ENCODE measurements at regions not wholly inside any gene's neighbourhood (a gene's known extent, or its start where the extent isn't known, plus 50 kb on each side); places are given as distances from the start of the nearest gene placed in this dataset.
A peak's percentile ranks its signal among the peaks of the same experiment; 100 is the strongest.

DNA sequence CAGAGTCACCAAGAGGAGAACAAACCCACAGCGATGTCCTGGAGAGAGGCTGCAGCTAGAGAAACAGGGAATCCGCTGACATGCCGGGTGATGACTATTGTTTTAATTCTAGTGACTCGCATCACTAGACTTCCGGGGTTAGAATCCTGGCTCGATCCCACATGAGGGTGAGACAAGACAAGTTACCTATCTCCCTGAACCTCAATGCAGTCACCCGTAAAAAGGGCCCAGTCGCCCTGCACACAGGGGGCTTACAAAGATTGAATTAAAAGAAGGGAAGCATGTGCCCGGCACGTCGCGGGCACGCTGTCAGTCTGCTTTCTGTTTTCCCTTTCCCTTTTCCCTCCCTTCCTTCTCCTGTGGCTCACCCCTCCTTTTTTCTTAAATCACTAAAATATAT is 212.9 kb upstream of the FOXF1 start:
- no peak overlapping the region for H3K4me3 ChIP-seq (ENCODE audit: low read length)

DNA sequence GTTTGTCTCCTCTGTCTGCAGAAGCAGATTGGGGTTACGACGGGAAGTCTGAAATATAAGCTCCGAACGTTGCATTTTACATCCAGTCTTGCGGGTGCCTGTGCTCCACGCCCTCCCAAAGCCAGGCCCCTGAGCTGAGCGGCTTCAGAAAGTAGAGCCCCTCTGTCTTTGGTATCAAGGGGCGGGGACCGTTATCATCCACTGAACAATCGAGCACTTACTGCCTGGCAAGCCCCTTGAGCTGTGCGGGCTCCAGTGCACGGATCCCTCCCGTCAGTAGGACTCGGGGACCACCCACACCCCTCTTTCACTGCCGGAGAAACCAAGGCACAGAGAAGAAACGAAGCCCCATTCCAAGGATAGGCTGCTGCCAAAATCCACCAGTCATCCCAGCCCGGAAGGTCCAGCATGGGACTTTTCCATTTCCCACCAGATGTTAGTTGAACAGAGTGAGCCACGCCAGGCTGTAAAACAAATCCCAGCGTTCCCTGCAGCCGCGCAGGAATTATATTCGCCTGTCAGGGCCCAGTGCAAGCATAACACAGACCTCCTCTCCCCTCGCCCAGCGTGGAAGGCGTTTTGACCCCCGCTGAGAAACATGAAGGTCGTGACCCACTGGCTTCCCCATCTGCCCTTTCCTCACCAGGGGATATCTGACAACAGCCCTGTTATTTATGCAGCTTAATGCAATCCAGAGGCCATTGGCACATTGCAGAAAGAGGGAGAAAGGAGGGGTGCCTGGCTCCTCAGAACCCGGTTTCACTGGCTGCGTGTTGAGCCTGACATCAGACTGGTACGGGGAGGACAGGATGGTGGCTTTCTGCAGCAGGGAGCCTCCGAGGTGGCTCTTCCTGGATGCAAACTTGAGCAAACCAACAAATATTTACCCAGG is 212.2 kb upstream of the FOXF1 start:
- H3K4me3 ChIP-seq (ENCODE audit: low read length), result peak overlapping the region; percentile 24
- peak; percentile 33 for DNase-seq (ENCODE audit: low read depth)
- TF ChIP-seq, protein P1, sequence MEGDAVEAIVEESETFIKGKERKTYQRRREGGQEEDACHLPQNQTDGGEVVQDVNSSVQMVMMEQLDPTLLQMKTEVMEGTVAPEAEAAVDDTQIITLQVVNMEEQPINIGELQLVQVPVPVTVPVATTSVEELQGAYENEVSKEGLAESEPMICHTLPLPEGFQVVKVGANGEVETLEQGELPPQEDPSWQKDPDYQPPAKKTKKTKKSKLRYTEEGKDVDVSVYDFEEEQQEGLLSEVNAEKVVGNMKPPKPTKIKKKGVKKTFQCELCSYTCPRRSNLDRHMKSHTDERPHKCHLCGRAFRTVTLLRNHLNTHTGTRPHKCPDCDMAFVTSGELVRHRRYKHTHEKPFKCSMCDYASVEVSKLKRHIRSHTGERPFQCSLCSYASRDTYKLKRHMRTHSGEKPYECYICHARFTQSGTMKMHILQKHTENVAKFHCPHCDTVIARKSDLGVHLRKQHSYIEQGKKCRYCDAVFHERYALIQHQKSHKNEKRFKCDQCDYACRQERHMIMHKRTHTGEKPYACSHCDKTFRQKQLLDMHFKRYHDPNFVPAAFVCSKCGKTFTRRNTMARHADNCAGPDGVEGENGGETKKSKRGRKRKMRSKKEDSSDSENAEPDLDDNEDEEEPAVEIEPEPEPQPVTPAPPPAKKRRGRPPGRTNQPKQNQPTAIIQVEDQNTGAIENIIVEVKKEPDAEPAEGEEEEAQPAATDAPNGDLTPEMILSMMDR (conservative IDR thresholded peaks at IDR 0.05; ENCODE audit: low read length), result no peak

More for the DNA sequence above, 212.9 kb upstream of the FOXF1 start:
- TF ChIP-seq, protein P1 (conservative IDR thresholded peaks at IDR 0.05; ENCODE audit: low read length), result no peak
- DNase-seq (ENCODE audit: low read depth), result peak; percentile 16

DNA sequence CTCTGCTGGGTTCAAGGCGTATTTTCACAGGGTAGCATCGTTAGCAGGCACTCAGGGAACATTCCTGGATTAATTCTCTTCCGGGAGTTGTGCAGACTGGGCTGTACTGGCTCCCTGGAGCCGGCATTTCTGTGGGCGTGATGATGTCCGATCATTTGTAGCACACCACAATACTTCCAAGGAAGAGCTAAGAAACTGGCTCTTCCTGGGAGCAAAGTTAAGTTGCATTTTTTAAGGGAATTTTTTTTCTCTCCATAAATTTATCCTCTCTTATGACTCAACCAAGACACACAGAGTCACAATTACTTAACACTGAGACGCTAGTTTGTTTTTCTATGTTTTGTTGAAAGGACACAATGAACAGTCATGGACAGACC is 211.6 kb upstream of the FOXF1 start:
- TF ChIP-seq, protein P1 (conservative IDR thresholded peaks at IDR 0.05; ENCODE audit: low read length), result no peak
- H3K4me3 ChIP-seq (ENCODE audit: low read length), result peak overlapping the region; percentile 24; the same call in 1 of the 2 replicates
- DNase-seq (ENCODE audit: low read depth), result peak; percentile 55

DNA sequence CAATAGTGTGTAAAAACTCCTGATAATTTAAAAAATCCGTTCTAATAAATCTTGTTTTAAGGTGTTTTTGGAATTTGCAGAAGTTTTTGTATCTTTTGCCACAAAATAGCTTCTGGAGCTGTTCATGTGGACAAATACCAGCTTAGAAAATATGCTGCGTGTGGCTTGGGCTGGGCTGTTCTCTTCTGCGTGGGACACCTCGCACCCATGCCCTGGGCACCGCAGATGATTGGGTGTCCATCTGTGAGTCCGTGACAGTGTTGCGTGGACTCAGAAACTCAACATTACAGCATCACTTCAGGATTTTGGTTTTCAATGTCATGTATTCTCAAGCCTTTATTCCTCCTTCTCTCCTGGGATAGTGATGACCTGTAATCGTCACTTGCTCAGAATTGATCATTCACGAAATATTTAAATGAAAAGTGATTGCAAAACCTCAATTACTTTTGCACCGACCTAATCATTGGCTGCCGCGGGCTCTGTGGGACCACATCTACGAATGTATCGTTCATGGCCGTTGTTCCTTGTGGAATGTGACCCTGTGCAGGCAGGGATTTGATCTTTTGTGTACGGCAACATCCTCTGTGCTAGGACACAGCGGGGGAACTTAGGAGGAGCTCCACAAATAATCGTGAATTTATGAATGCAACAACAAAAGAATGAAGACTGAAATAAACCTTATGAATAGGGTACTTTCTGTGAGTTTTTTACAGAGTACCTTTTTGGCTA is 210.3 kb upstream of the FOXF1 start:
- TF ChIP-seq, protein P1 (conservative IDR thresholded peaks at IDR 0.05; ENCODE audit: low read length), result no peak
- no peak overlapping the region for H3K4me3 ChIP-seq (ENCODE audit: low read length)
- DNase-seq (ENCODE audit: low read depth), result no peak

DNA sequence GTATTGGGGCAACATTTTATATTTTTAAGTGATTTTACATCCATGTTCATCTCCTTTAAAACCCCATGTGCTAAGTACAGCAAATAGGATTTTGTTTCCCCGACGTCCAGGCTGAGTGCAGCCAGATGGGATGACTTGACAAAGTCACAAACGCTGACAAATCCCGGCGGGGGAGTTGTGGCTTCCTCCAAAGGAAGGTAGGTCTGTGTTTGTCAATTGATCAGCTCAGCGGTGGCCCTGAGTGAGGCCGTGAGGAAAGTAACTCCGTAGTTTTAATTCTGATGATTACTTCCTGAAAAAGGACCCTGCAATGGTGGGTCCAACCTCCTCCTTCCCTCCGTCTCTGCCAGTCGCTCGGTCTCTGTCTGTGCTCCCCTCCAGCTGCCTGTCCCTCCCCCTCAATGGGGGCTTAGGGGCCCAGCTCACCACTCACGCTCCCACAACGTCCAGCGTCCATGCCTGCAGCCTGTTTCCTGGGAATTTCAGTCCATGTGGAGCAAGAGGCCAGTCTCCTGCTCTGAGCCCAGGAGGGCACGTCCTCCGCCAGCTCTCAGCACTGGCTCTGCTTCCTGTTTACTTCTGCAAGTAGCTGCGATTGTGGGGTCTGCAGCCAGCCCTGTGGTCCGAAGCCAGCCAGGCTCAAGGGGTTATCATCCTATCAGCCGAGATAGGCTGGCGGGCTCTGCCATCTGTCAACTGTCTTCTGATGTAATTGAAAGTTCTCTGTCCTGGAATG is 209.4 kb upstream of the FOXF1 start:
- peak; percentile 22 for DNase-seq (ENCODE audit: low read depth)

DNA sequence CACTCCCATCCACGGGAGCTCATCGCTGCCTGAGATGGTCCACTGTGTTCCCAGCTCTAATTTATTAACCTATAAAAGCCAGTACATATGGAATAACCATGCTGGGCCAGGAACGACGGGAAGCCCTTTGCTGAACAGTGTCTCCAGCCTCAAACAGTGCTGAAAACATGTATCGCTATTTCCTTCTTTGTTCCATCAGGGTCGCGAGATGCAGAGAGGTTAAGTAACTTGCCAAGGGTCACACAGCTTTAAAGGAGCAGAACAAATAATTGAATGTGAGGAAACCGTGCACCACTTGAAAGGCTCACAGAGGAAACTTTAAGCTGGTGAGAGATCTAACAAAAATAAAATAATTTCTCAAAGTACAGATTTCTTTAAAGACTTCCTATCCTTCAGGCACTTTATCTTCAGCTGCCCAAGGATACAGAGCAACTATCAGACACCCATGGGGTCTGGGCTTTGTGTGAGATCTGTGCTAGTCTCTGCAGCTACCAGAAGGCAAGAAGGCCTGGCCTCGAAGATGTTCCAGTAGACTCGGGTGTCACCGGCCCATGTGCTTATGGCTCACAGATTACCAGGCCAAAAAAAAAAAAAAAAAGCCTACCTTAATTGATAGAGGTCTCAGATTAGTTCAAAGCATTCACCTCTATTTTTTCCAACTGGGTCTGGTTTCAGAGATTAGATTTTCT is 207.8 kb upstream of the FOXF1 start:
- DNase-seq (ENCODE audit: low read depth), result no peak
- no peak overlapping the region for H3K4me3 ChIP-seq (ENCODE audit: low read length)
- TF ChIP-seq, protein P1 (conservative IDR thresholded peaks at IDR 0.05; ENCODE audit: low read length), result no peak

More for the DNA sequence above, 209.4 kb upstream of the FOXF1 start:
- no peak overlapping the region for H3K4me3 ChIP-seq (ENCODE audit: low read length)
- TF ChIP-seq, protein P1 (conservative IDR thresholded peaks at IDR 0.05; ENCODE audit: low read length), result no peak
